SK-N-SH (cell line): ENCODE measurements at regions not wholly inside any gene's neighbourhood (a gene's known extent, or its start where the extent isn't known, plus 50 kb on each side); places are given as distances from the start of the nearest gene placed in this dataset.

ENCODE experiments used
- CTCF ChIA-PET: fragments of 300-600, 350-600 bp; formaldehyde crosslinking; extraction: SDS; loops from one replicate; lab custom pipeline; 2021; lab: Yijun Ruan, JAX
- POLR2A ChIA-PET: fragments of 350-600 bp; sonication (Branson Sonifier 250); formaldehyde crosslinking; extraction: SDS; loops from one replicate; lab custom pipeline; 2020; ENCODE audit warnings: antibody characterized with exemption, inconsistent platforms; lab: Yijun Ruan, JAX
- DNase-seq: peaks from one replicate; pipeline ENCODE4 v3.0.0; 2012
- H2AFZ ChIP-seq: fragments of 200-600 bp; sonication (generic); 2 replicates; pipeline ENCODE4 v1.8.1; 2016; ENCODE audit warnings: antibody characterized with exemption, mild to moderate bottlenecking, low read depth
- H3F3A ChIP-seq: fragments of 200-600 bp; sonication (generic); replicated peaks from 2 replicates; pipeline ENCODE3; 2016; ENCODE audit warnings: antibody characterized with exemption, mild to moderate bottlenecking; ENCODE audit not compliant: insufficient read depth
- H3K27ac ChIP-seq, 2 experiments: fragments of 200-500 bp in 1 of 2; fragments of 200-600 bp in 1 of 2; sonication (Bioruptor generic) in 1 of 2; sonication (generic), shearing (Covaris generic) in 1 of 2; 2 replicates each; pipeline versions ENCODE4 v1.5.1 to v1.6.1; 2014 to 2016; ENCODE audit warnings: low read depth in 2 of 2, inconsistent platforms in 1 of 2, low read length in 1 of 2, mild to moderate bottlenecking in 1 of 2, mixed read lengths in 1 of 2
- H3K27me3 ChIP-seq: fragments of 200-600 bp; sonication (generic), shearing (Covaris generic); 2 replicates; pipeline ENCODE4 v1.6.1; 2016; ENCODE audit warnings: mixed run types; ENCODE audit not compliant: insufficient read depth
- H3K36me3 ChIP-seq, 2 experiments: fragments of 200-500 bp in 1 of 2; fragments of 200-600 bp in 1 of 2; sonication (Bioruptor generic) in 1 of 2; sonication (generic) in 1 of 2; replicated peaks in 1 of 2; 2 replicates each; pipeline versions ENCODE3 to v1.5.1; 2014 to 2016; ENCODE audit warnings: low read length in 1 of 2, mild to moderate bottlenecking in 1 of 2; ENCODE audit not compliant: insufficient read depth in 2 of 2, control insufficient read depth in 1 of 2
- H3K4me1 ChIP-seq, 2 experiments: fragments of 200-500 bp in 1 of 2; fragments of 200-600 bp in 1 of 2; sonication (Bioruptor generic) in 1 of 2; sonication (generic), shearing (Covaris generic) in 1 of 2; 2 replicates each; pipeline versions ENCODE4 v1.5.1 to v1.6.1; 2014 to 2016; ENCODE audit warnings: low read depth in 1 of 2, low read length in 1 of 2, mixed run types in 1 of 2; ENCODE audit not compliant: insufficient read depth in 2 of 2, control insufficient read depth in 1 of 2
- H3K4me2 ChIP-seq: fragments of 200-600 bp; sonication (generic), shearing (Covaris generic); 2 replicates; pipeline ENCODE4 v1.6.1; 2017; ENCODE audit warnings: mixed run types
- H3K4me3 ChIP-seq, 2 experiments: fragments of 200-500 bp in 1 of 2; fragments of 200-600 bp in 1 of 2; sonication (Bioruptor generic) in 1 of 2; sonication (generic), shearing (Covaris generic) in 1 of 2; 2 replicates each; pipeline versions ENCODE4 v1.5.1 to v1.8.1; 2014 to 2016; ENCODE audit warnings: low read depth in 2 of 2, inconsistent platforms in 1 of 2, low read length in 1 of 2, mild to moderate bottlenecking in 1 of 2, mixed read lengths in 1 of 2, moderate library complexity in 1 of 2
- H3K79me2 ChIP-seq: fragments of 200-600 bp; sonication (generic); 2 replicates; pipeline ENCODE4 v1.8.1; 2017; ENCODE audit warnings: mild to moderate bottlenecking; ENCODE audit not compliant: insufficient read depth
- H3K9ac ChIP-seq: fragments of 200-600 bp; sonication (generic); 2 replicates; pipeline ENCODE4 v1.6.1; 2017; ENCODE audit warnings: mixed run types
- H3K9me2 ChIP-seq: fragments of 200-600 bp; sonication (generic); 2 replicates; pipeline ENCODE4 v1.6.1; 2017; ENCODE audit warnings: mixed run types
- H3K9me3 ChIP-seq: fragments of 200-600 bp; sonication (generic); 2 replicates; pipeline ENCODE4 v1.6.1; 2017; ENCODE audit warnings: mixed run types, mild to moderate bottlenecking, moderate library complexity
- H4K20me1 ChIP-seq: fragments of 200-600 bp; sonication (generic); 2 replicates; pipeline ENCODE4 v1.6.1; 2017; ENCODE audit warnings: mild to moderate bottlenecking, mixed run types; ENCODE audit not compliant: insufficient read depth
- CHD2 ChIP-seq: fragments of 150-350 bp; IDR thresholded peaks from 2 replicates; pipeline ENCODE4 v1.6.1; 2018; ENCODE audit warnings: low read length; ENCODE audit not compliant: partially characterized antibody
- ELF1 ChIP-seq: IDR thresholded peaks from 2 replicates; pipeline ENCODE4 v1.4.0; 2012
- EZH2phosphoT487 ChIP-seq: fragments of 200-600 bp; sonication (generic); IDR thresholded peaks from 2 replicates; pipeline ENCODE4 v1.6.1; 2017; ENCODE audit warnings: low read depth, mixed run types, mild to moderate bottlenecking, antibody characterized with exemption, moderate library complexity, borderline replicate concordance
- FOXJ3 ChIP-seq: sonication (generic); formaldehyde crosslinking; IDR thresholded peaks from 2 replicates; pipeline ENCODE4 v1.5.1; 2020; ENCODE audit warnings: mild to moderate bottlenecking, missing genetic modification reagents
- FOXM1 ChIP-seq: IDR thresholded peaks from 2 replicates; pipeline ENCODE4 v1.4.0; 2012; ENCODE audit warnings: low read depth, mild to moderate bottlenecking
- GATA2 ChIP-seq: sonication (generic); formaldehyde crosslinking; IDR thresholded peaks from 2 replicates; pipeline ENCODE4 v1.5.0; 2020; ENCODE audit warnings: mild to moderate bottlenecking, missing genetic modification reagents
- SIN3A ChIP-seq: IDR thresholded peaks from 2 replicates; pipeline ENCODE4 v1.6.1; 2012; ENCODE audit warnings: low read depth, mild to moderate bottlenecking, low read length, moderate library complexity, borderline replicate concordance
- TAF1 ChIP-seq: IDR thresholded peaks from 2 replicates; pipeline ENCODE4 v1.6.1; 2012; ENCODE audit warnings: low read depth, mild to moderate bottlenecking, low read length, moderate library complexity, borderline replicate concordance
- TCF12 ChIP-seq: IDR thresholded peaks from 2 replicates; pipeline ENCODE4 v1.4.0; 2012
- TEAD4 ChIP-seq: IDR thresholded peaks from 2 replicates; pipeline ENCODE4 v1.4.0; 2012; ENCODE audit warnings: mild to moderate bottlenecking, borderline replicate concordance; ENCODE audit not compliant: insufficient read depth
- YY1 ChIP-seq: IDR thresholded peaks from 2 replicates; pipeline ENCODE4 v1.4.0; 2012; ENCODE audit warnings: low read depth, mild to moderate bottlenecking
- WGBS: methylation state at CpG from one replicate; pipeline ENCODE4 v1.1.6; 2017; ENCODE audit warnings: low lambda C conversion rate; 5-methylcytosine and 5-hydroxymethylcytosine counted together
- TF ChIP-seq, protein P1 (sequence below): fragments of 150-350 bp; IDR thresholded peaks from 2 replicates; pipeline ENCODE4 v1.6.1; 2016; ENCODE audit warnings: mild to moderate bottlenecking, low read depth, low read length
- TF ChIP-seq, protein P2 (sequence below): IDR thresholded peaks from 2 replicates; pipeline ENCODE4 v1.4.0; 2012; ENCODE audit warnings: low read depth, borderline replicate concordance
- TF ChIP-seq, protein P3 (sequence below): IDR thresholded peaks from 2 replicates; pipeline ENCODE4 v1.4.0; 2012; ENCODE audit warnings: low read depth
- TF ChIP-seq, protein P4 (sequence below): IDR thresholded peaks from 2 replicates; pipeline ENCODE4 v1.6.1; 2012; ENCODE audit warnings: mild to moderate bottlenecking, low read depth, low read length, moderate library complexity
- TF ChIP-seq, protein P5 (sequence below): IDR thresholded peaks from 2 replicates; pipeline ENCODE4 v1.4.0; 2012; ENCODE audit warnings: low read depth, borderline replicate concordance

DNA sequence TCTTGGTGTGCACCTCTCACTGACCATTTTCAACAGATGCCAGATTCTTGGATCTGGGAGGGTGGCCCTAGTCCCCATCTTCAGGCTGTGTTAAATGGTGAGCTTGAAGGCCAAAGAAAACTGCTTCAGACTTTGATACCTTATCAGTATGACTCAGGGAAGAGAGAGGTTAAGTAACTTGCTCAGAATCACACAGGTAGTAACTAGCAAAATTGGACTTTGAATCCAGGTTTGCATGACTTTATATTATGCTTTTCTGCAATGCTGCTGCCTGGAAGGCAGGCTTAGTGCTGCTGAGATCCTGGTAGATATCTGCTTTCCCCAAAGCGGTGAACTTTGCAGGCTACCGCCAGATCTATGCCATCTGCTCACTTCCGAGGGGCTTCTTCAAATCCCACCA is 487.3 kb downstream of the INSC start:
- POLR2A ChIA-PET, result no interaction called here
- no peaks in the 10 kb centered on the region for H3K9me2 ChIP-seq
- no peaks in the 10 kb centered on the region for H4K20me1 ChIP-seq
- H3K79me2 ChIP-seq, result no peaks in the 10 kb centered on the region
- no peak overlapping the region for H2AFZ ChIP-seq
- no peaks in the 10 kb centered on the region for H3K9me3 ChIP-seq
- H3K9ac ChIP-seq, result no peak overlapping the region
- no peaks in the 10 kb centered on the region for H3F3A ChIP-seq
- no peak overlapping the region; a peak in 1 of 4 replicates for H3K27ac ChIP-seq
- H3K4me2 ChIP-seq, result no peak overlapping the region
- CTCF ChIA-PET, result interaction anchor here (1.0 kb wide), 1 partner anchor 47 kb away, joined by 3 read pairs; no protein-coding TSS in a partner anchor
- no peak overlapping the region for H3K4me3 ChIP-seq
- WGBS, result 64% methylated on average over 3 of the region's 3 CpGs
- TF ChIP-seq TCF12, result no peak
- TF ChIP-seq, protein P1, sequence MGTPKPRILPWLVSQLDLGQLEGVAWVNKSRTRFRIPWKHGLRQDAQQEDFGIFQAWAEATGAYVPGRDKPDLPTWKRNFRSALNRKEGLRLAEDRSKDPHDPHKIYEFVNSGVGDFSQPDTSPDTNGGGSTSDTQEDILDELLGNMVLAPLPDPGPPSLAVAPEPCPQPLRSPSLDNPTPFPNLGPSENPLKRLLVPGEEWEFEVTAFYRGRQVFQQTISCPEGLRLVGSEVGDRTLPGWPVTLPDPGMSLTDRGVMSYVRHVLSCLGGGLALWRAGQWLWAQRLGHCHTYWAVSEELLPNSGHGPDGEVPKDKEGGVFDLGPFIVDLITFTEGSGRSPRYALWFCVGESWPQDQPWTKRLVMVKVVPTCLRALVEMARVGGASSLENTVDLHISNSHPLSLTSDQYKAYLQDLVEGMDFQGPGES, result no peak
- TF ChIP-seq GATA2, result no peak
- no peak for TF ChIP-seq YY1
- no peak for TF ChIP-seq SIN3A
- no peak for TF ChIP-seq TEAD4
- TF ChIP-seq FOXJ3 (CRISPR knock-in tag), result no peak
- no peak for TF ChIP-seq CHD2
- no peak for TF ChIP-seq EZH2phosphoT487
- DNase-seq, result no peak
- H3K4me1 ChIP-seq, result peaks cover 0 to 43% of the 10 kb centered on the region in 2 experiments; a peak in 2 of 4 replicates
- no peaks in the 10 kb centered on the region for H3K27me3 ChIP-seq
- H3K36me3 ChIP-seq, result no peaks in the 10 kb centered on the region

DNA sequence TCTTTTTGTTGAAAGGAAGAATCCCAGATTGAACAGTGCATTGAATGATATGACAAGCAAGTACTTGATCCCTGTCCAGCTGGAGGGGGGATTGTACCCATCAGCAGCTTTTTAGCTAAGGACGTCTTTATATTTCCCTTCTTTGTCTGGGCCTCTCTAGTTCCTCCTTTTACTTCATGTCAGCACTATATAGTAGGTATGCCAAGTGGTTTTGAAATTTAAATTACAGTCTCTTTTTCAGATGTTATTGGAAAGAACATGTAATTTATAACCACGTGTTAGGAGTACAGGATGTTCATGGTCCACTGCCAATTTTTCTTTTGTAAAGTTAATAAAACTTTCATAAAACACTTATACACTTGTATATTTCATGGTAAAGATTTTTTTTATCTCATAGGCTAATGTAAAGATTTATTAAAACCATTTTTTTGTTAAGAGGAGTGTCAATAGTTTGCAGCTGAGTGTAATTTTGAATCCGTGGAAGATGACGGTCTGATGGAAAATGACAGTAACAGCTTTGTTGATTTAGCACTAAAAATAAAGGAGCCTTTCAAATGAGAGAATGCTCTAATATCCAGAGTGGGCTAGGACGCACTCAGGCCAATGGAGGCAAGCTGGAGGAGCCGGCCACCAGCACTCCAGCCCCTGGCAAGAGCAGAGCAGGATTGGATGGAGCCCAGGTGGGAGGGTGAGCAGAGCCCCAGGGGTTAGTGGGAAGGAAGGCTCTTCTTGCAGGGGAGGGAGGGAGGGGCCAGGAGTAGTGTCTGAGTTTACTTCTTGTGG is 488.3 kb downstream of the INSC start:
- H3K9me2 ChIP-seq, result no peaks in the 10 kb centered on the region
- no peak for TF ChIP-seq YY1
- TF ChIP-seq FOXM1, result no peak
- TF ChIP-seq, protein P2, sequence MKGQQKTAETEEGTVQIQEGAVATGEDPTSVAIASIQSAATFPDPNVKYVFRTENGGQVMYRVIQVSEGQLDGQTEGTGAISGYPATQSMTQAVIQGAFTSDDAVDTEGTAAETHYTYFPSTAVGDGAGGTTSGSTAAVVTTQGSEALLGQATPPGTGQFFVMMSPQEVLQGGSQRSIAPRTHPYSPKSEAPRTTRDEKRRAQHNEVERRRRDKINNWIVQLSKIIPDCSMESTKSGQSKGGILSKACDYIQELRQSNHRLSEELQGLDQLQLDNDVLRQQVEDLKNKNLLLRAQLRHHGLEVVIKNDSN, result no peak
- TF ChIP-seq, protein P3, sequence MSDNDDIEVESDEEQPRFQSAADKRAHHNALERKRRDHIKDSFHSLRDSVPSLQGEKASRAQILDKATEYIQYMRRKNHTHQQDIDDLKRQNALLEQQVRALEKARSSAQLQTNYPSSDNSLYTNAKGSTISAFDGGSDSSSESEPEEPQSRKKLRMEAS, result no peak
- no peak for TF ChIP-seq CHD2
- TF ChIP-seq ELF1, result no peak
- TF ChIP-seq, protein P4, sequence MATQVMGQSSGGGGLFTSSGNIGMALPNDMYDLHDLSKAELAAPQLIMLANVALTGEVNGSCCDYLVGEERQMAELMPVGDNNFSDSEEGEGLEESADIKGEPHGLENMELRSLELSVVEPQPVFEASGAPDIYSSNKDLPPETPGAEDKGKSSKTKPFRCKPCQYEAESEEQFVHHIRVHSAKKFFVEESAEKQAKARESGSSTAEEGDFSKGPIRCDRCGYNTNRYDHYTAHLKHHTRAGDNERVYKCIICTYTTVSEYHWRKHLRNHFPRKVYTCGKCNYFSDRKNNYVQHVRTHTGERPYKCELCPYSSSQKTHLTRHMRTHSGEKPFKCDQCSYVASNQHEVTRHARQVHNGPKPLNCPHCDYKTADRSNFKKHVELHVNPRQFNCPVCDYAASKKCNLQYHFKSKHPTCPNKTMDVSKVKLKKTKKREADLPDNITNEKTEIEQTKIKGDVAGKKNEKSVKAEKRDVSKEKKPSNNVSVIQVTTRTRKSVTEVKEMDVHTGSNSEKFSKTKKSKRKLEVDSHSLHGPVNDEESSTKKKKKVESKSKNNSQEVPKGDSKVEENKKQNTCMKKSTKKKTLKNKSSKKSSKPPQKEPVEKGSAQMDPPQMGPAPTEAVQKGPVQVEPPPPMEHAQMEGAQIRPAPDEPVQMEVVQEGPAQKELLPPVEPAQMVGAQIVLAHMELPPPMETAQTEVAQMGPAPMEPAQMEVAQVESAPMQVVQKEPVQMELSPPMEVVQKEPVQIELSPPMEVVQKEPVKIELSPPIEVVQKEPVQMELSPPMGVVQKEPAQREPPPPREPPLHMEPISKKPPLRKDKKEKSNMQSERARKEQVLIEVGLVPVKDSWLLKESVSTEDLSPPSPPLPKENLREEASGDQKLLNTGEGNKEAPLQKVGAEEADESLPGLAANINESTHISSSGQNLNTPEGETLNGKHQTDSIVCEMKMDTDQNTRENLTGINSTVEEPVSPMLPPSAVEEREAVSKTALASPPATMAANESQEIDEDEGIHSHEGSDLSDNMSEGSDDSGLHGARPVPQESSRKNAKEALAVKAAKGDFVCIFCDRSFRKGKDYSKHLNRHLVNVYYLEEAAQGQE, result no peak
- TF ChIP-seq, protein P5, sequence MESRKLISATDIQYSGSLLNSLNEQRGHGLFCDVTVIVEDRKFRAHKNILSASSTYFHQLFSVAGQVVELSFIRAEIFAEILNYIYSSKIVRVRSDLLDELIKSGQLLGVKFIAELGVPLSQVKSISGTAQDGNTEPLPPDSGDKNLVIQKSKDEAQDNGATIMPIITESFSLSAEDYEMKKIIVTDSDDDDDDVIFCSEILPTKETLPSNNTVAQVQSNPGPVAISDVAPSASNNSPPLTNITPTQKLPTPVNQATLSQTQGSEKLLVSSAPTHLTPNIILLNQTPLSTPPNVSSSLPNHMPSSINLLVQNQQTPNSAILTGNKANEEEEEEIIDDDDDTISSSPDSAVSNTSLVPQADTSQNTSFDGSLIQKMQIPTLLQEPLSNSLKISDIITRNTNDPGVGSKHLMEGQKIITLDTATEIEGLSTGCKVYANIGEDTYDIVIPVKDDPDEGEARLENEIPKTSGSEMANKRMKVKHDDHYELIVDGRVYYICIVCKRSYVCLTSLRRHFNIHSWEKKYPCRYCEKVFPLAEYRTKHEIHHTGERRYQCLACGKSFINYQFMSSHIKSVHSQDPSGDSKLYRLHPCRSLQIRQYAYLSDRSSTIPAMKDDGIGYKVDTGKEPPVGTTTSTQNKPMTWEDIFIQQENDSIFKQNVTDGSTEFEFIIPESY, result no peak
- no peak for TF ChIP-seq TAF1

More for the DNA sequence above, 488.3 kb downstream of the INSC start:
- WGBS, result 28% methylated on average over 6 of the region's 6 CpGs
- H3K4me1 ChIP-seq, result peaks cover 0 to 48% of the 10 kb centered on the region in 2 experiments; a peak in 2 of 4 replicates
- no peak overlapping the region for H2AFZ ChIP-seq
- H3K79me2 ChIP-seq, result no peaks in the 10 kb centered on the region
- H3K9ac ChIP-seq, result no peak overlapping the region
- no peaks in the 10 kb centered on the region for H3K9me3 ChIP-seq
- H4K20me1 ChIP-seq, result no peaks in the 10 kb centered on the region
- CTCF ChIA-PET, result interaction anchor here (1.0 to 1.4 kb wide), 2 partner anchors 11 to 48 kb away, joined by 3 read pairs; no protein-coding TSS in a partner anchor
- no peak for DNase-seq
- no peak overlapping the region for H3K27ac ChIP-seq
- no peak overlapping the region for H3K4me3 ChIP-seq
- no peaks in the 10 kb centered on the region for H3F3A ChIP-seq
- H3K4me2 ChIP-seq, result no peak overlapping the region
- POLR2A ChIA-PET, result no interaction called here
- no peaks in the 10 kb centered on the region for H3K27me3 ChIP-seq
- no peaks in the 10 kb centered on the region for H3K36me3 ChIP-seq
